GM10248 (cell line): ENCODE measurements at regions not wholly inside any gene's neighbourhood (a gene's known extent, or its start where the extent isn't known, plus 50 kb on each side); places are given as distances from the start of the nearest gene placed in this dataset.

Experiments
- CTCF ChIA-PET: fragments of 300-600 bp; sonication (Branson Sonifier 250); formaldehyde crosslinking; extraction: SDS; loops from one replicate; lab custom pipeline; 2021; ENCODE audit warnings: antibody characterized with exemption; lab: Yijun Ruan, JAX
- POLR2A ChIA-PET: fragments of 350-650 bp; sonication (Branson Sonifier 250); formaldehyde crosslinking; extraction: SDS; loops from one replicate; lab custom pipeline; 2020; ENCODE audit warnings: antibody characterized with exemption; lab: Yijun Ruan, JAX
- DNase-seq: peaks from one replicate; pipeline ENCODE4 v3.0.0; 2012; ENCODE audit errors: extremely low spot score
- TF ChIP-seq, protein P1 (sequence below): IDR thresholded peaks from 2 replicates; pipeline ENCODE4 v1.5.1; 2012; ENCODE audit warnings: mild to moderate bottlenecking, low read depth; ENCODE audit errors: extremely low read depth, missing control alignments, control extremely low read depth

DNA sequence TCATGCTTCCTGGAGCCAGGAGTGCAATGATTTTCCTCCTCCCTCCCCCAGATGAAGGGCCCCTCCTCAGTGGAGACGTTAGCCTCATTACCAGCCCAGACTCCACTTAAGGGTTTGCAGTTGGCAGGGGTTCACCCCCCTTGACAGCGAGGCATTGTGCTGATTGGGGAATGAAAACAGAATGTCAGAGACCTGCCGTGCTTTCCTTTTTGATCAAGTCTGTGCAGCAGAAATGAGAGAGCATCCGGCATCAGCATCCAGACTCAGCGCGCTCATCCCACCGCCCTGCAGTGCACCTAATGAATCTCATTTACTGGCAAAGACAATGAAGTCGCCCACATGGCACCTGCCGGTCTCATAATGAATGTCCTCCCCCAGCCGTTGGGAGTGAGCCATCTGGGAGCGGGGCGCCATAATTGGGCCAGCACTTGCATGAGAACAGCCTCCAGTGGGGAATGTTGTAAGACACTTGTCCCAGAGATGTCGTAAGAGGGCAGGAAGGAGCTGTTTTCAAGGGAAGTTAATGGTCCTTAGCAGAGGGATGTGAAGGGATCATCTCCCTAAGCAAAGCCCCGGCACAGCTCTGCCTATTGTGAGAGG lies 98.3 kb upstream of the UQCRFS1 start:
- ChIA-PET CTCF (interaction anchor here (0.9 kb wide), 1 partner anchor 17 kb away, joined by 3 read pairs; no protein-coding TSS in a partner anchor), POLR2A (no interaction called here)
- TF ChIP-seq, protein P1, sequence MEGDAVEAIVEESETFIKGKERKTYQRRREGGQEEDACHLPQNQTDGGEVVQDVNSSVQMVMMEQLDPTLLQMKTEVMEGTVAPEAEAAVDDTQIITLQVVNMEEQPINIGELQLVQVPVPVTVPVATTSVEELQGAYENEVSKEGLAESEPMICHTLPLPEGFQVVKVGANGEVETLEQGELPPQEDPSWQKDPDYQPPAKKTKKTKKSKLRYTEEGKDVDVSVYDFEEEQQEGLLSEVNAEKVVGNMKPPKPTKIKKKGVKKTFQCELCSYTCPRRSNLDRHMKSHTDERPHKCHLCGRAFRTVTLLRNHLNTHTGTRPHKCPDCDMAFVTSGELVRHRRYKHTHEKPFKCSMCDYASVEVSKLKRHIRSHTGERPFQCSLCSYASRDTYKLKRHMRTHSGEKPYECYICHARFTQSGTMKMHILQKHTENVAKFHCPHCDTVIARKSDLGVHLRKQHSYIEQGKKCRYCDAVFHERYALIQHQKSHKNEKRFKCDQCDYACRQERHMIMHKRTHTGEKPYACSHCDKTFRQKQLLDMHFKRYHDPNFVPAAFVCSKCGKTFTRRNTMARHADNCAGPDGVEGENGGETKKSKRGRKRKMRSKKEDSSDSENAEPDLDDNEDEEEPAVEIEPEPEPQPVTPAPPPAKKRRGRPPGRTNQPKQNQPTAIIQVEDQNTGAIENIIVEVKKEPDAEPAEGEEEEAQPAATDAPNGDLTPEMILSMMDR: no peak

DNA sequence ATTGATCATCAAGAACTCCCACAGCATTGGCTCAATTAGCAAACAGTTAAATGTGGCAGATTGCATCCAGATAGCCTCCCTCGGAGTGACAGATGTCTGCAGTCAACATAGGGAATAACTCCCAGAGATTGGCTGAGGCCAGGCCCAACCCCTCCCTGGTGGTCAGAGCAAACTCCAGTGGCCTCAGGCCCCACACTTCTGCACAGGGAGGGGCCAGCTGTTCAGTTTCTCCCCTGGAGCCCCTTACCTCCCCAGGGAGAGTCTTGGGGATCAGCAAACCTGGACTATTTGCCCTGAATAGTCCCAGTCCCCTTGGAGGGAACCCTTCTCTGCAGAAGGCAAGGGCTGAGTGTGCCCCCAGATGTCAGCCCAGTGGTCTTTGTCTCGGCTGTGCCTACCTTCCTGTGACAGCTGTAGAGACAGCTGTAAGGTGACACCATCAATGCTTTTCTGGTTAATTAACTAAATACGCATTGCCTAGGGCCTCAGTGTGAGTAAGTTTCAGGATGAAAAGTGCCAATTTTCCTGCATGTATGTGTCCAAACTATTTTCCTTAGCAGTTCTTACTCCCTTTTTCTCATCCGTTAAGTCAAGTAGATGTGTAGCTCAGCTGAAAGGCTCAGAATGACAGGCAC lies 102.7 kb upstream of the UQCRFS1 start:
- POLR2A ChIA-PET: no interaction called here
- TF ChIP-seq, protein P1: no peak
- CTCF ChIA-PET: no interaction called here
- DNase-seq: no peak

More for the DNA sequence above, 98.3 kb upstream of the UQCRFS1 start:
- no peak for DNase-seq

DNA sequence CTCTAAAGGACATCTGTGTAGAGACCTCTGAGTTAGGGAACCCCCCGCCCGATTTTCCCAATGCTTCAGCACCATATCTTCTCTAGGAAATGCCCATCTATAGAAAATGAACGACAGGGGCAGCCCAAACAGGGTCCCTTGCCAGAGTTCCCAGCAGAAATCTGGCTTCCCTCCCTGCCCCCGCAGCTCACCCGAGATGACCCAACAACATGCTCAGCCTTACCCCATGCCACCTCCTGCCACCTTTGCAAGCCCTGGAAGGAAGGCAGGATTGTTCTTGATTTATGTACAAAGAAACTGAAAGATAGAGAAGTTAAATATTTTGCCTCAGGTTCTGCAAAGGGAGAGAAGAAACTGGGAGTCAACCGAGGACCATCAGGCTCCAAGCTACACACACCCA lies 105.6 kb upstream of the UQCRFS1 start:
- CTCF ChIA-PET: no interaction called here
- POLR2A ChIA-PET: no interaction called here
- TF ChIP-seq, protein P1: no peak
- DNase-seq: no peak

DNA sequence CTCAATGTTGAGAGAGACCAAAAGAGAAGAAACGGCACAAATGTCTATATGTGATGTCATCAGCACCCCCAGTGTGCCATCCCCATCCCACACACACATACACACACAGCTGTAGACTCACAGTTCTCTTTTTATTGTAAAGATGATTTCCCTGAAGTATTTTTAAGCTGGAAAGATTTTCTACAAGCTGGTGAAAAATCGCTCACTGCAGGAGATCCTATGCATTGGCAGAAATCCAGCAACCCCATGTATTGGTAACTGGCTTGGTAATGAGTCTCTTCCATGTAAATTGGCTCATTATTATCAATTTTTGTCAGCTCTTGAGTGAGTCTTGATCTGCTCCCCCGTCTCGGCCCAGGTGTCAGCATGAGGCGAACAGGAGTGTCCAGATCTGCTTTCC lies 107.1 kb upstream of the UQCRFS1 start:
- ChIA-PET POLR2A (no interaction called here), CTCF (no interaction called here)
- TF ChIP-seq, protein P1: no peak
- DNase-seq: no peak

DNA sequence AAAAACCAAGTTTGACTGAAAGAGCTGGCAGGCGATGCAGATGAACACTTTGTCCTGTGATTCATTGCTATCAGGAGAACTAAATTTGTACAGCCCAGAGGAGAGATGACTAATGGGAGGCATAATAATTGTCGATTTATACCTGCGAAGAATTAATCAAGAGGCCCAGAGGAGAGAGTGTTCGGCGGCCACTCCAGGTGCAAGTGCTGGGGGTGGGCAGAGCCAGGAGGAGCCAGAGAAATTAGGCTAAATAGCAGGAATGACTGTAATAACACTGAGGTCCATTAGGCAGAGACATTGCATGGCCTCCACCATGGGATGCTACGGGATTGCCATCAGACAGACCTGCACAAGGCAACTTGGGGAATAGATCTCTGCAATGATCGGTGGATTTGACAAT lies 107.7 kb upstream of the UQCRFS1 start:
- TF ChIP-seq, protein P1: no peak
- ChIA-PET POLR2A (no interaction called here), CTCF (no interaction called here)
- no peak for DNase-seq

DNA sequence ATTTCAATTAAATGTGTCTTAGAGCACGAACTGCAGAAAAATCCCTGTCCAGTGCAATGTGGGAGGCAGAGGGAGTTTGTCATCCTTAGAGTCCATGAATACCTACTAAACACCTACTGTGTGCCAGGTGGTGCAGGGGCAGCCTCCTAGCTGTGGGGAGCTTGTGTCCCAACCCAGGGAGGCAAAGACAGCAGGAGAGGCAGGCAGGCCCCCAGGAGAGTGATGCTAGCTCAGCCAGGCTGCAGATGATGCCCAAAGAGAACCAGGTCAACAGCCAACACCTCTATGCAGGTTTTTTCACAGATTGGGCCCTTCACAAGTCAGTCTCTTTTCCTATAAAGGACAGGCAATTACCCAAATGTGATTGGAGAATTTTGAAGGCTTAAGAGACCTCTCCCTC lies 108.2 kb upstream of the UQCRFS1 start:
- TF ChIP-seq, protein P1: no peak
- POLR2A ChIA-PET: no interaction called here
- CTCF ChIA-PET: no interaction called here
- no peak for DNase-seq
